CD4-positive, alpha-beta T cell (primary cell): ENCODE measurements at regions not wholly inside any gene's neighbourhood (a gene's known extent, or its start where the extent isn't known, plus 50 kb on each side); places are given as distances from the start of the nearest gene placed in this dataset.

Source experiments
- ATAC-seq: fragments of 200-7000 bp; cut with Tn5 transposase; one replicate; pipeline ENCODE4 v1.10.0; 2022; ENCODE audit warnings: mild to moderate bottlenecking; ENCODE audit not compliant: poor library complexity
- CTCF ChIA-PET: fragments of 350-600 bp; sonication (Branson Sonifier 250); formaldehyde crosslinking; loops from one replicate; lab custom pipeline; 2021; ENCODE audit warnings: antibody characterized with exemption, inconsistent platforms; lab: Charles Lee
- POLR2A ChIA-PET: fragments of 350-600 bp; sonication (Branson Sonifier 250); formaldehyde crosslinking; loops from one replicate; lab custom pipeline; 2021; ENCODE audit warnings: antibody characterized with exemption, inconsistent platforms; lab: Charles Lee
- DNase-seq, 14 experiments: peaks; one replicate each; pipeline ENCODE4 v3.0.0-alpha.2; 2013 to 2020; ENCODE audit warnings: mixed read lengths in 2 of 14
- H3K27ac ChIP-seq, 2 donors: one replicate each; pipeline versions ENCODE4 v1.5.1 to v1.7.0; 2013; ENCODE audit warnings: low read length in 2 of 2, low read depth in 1 of 2, mild to moderate bottlenecking in 1 of 2
- H3K27me3 ChIP-seq, 2 experiments: 1 replicate in 1 of 2; 2 replicates in 1 of 2; pipeline versions ENCODE4 v1.6.1 to v1.7.0; 2013; ENCODE audit warnings: low read length in 2 of 2, control low read depth in 1 of 2, mild to moderate bottlenecking in 1 of 2, moderate library complexity in 1 of 2; ENCODE audit not compliant: insufficient read depth in 2 of 2, control insufficient read depth in 1 of 2
- H3K36me3 ChIP-seq: one replicate; pipeline ENCODE4 v1.6.1; 2013; ENCODE audit warnings: low read length, control low read depth; ENCODE audit not compliant: insufficient read depth
- H3K4me1 ChIP-seq: one replicate; pipeline ENCODE4 v1.6.1; 2013; ENCODE audit warnings: low read length, control low read depth; ENCODE audit not compliant: insufficient read depth
- H3K4me3 ChIP-seq: one replicate; pipeline ENCODE4 v1.5.1; 2013; ENCODE audit warnings: mild to moderate bottlenecking, low read length, moderate library complexity
- H3K9me3 ChIP-seq, 2 experiments: 1 replicate in 1 of 2; 2 replicates in 1 of 2; pipeline versions ENCODE4 v1.6.1 to v1.7.0; 2013; ENCODE audit warnings: low read length in 2 of 2, mild to moderate bottlenecking in 2 of 2, control low read depth in 1 of 2, moderate library complexity in 1 of 2; ENCODE audit not compliant: control insufficient read depth in 1 of 2, insufficient read depth in 1 of 2
- H3K27ac Mint-ChIP-seq: one replicate; pipeline ENCODE4 v1.8.0; 2020; ENCODE audit warnings: mixed read lengths
- H3K27me3 Mint-ChIP-seq: one replicate; pipeline ENCODE4 v1.8.0; 2021; ENCODE audit warnings: mixed read lengths
- H3K36me3 Mint-ChIP-seq: one replicate; pipeline ENCODE4 v1.8.0; 2021; ENCODE audit warnings: low read depth, mixed read lengths
- H3K4me1 Mint-ChIP-seq: one replicate; pipeline ENCODE4 v1.8.0; 2021; ENCODE audit warnings: low read depth, mixed read lengths
- H3K4me3 Mint-ChIP-seq: one replicate; pipeline ENCODE4 v1.8.0; 2020; ENCODE audit warnings: mild to moderate bottlenecking, mixed read lengths
- H3K9me3 Mint-ChIP-seq: one replicate; pipeline ENCODE4 v1.8.0; 2020; ENCODE audit warnings: mixed read lengths
- CTCF ChIP-seq: fragments of 200-600 bp; IDR thresholded peaks from one replicate; pipeline ENCODE4 v1.8.0; 2022; ENCODE audit warnings: antibody characterized with exemption, mild to moderate bottlenecking
- intact Hi-C, 2 experiments: fragments of 100-400 bp; cut with DNase I in 1 of 2; cut with micrococcal nuclease in 1 of 2; formaldehyde crosslinking; loops; one replicate each; pipeline versions ENCODE4 v1.15.1 to v1.9.0; 2023 to 2025; cut with DNase I, micrococcal nuclease

DNA sequence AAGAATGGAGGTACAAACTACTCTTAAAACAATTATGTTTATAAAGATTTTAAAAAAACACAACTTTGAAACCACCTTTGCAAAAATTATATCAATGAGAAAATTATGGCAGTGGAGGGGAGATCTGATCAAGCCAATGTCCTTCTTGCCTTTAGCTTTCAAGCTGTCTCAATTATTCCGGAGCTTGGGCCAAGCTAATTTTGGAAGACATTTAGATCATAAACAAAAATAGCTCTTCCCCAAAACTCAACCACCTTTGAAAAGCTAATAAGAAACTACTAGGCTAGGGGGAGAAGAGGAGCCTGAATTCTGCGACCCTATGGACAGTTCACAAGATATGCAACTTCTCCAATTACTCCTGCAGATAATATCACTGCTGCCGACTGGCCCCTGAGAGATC is 263.3 kb downstream of the ICE1 start:
- Mint-ChIP-seq H3K4me3 (no peak overlapping the region), H3K9me3 (peaks cover 14% of the 10 kb centered on the region), H3K27ac (no peak overlapping the region), H3K4me1 (no peaks in the 10 kb centered on the region), H3K36me3 (no peaks in the 10 kb centered on the region), H3K27me3 (peaks cover 23% of the 10 kb centered on the region)
- intact Hi-C loops = no loop called here
- Histone ChIP-seq H3K4me1 (no peaks in the 10 kb centered on the region), H3K4me3 (no peak overlapping the region), H3K9me3 (peaks cover 0 to 5% of the 10 kb centered on the region in 2 experiments), H3K27ac (no peak overlapping the region), H3K36me3 (no peaks in the 10 kb centered on the region), H3K27me3 (peaks cover 2 to 10% of the 10 kb centered on the region in 2 experiments)
- no peak for TF ChIP-seq CTCF
- no peak for ATAC-seq
- ChIA-PET CTCF (no interaction called here), POLR2A (no interaction called here)
- no peak for DNase-seq

- DNase-seq (no peak), ATAC-seq (no peak)
- no peak for TF ChIP-seq CTCF
- no peaks in the 10 kb centered on the region for H3K4me1 ChIP-seq
- Mint-ChIP-seq H3K4me3 (no peak overlapping the region), H3K36me3 (no peaks in the 10 kb centered on the region), H3K27me3 (peaks cover 8% of the 10 kb centered on the region), H3K9me3 (peaks cover 11% of the 10 kb centered on the region), H3K4me1 (no peaks in the 10 kb centered on the region), H3K27ac (no peak overlapping the region)
- H3K27me3 ChIP-seq = peaks cover 0 to 2% of the 10 kb centered on the region in 2 experiments
- POLR2A ChIA-PET = no interaction called here
- CTCF ChIA-PET = no interaction called here
- no peak overlapping the region for H3K4me3 ChIP-seq
- intact Hi-C loops = no loop called here
- no peak overlapping the region for H3K27ac ChIP-seq
- H3K9me3 ChIP-seq = peaks cover 0 to 5% of the 10 kb centered on the region in 2 experiments
- H3K36me3 ChIP-seq = no peaks in the 10 kb centered on the region
Observed at GRCh38 chr5:5683174-5683573, 260.7 kb downstream of the ICE1 start.

DNA sequence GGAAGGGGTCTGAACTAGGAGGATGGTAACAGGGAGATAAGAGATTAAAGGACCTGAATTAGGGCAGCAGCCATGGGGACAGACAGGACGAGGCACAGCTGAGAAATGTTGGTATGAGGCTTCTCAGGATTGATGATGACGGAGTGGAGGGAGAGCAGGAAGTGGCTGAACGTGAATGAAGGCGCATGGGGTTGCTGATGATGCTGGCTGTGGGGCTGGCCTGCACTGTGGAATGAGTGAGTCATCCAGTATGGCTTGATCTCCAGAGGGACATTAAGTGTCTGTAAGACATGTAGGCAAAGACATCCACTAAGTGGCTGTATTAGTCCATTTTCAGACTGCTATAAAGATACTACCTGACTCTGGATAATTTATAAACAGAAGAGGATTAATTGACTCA is 256.4 kb downstream of the ICE1 start:
- CTCF ChIA-PET = no interaction called here
- Histone ChIP-seq H3K9me3 (peaks cover 0 to 8% of the 10 kb centered on the region in 2 experiments), H3K4me1 (no peaks in the 10 kb centered on the region), H3K36me3 (no peaks in the 10 kb centered on the region), H3K27me3 (peaks cover 0 to 2% of the 10 kb centered on the region in 2 experiments), H3K27ac (no peak overlapping the region), H3K4me3 (no peak overlapping the region)
- no peaks in the 10 kb centered on the region for H3K27me3 Mint-ChIP-seq
- no peaks in the 10 kb centered on the region for H3K36me3 Mint-ChIP-seq
- no peak overlapping the region for H3K4me3 Mint-ChIP-seq
- H3K4me1 Mint-ChIP-seq = no peaks in the 10 kb centered on the region
- H3K27ac Mint-ChIP-seq = no peak overlapping the region
- peaks cover 16% of the 10 kb centered on the region for H3K9me3 Mint-ChIP-seq
- intact Hi-C loops = no loop called here
- ATAC-seq (no peak), DNase-seq (no peak)
- POLR2A ChIA-PET = no interaction called here
- no peak for TF ChIP-seq CTCF
